DMS153 treated with DMSO at 0.1 percent for 48 hours (cell line): ENCODE measurements at regions not wholly inside any gene's neighbourhood (a gene's known extent, or its start where the extent isn't known, plus 50 kb on each side); places are given as distances from the start of the nearest gene placed in this dataset.

Experiments
- DNase-seq: peaks from one replicate; lab custom pipeline; 2025; ENCODE audit not compliant: unreplicated experiment; lab: John Stamatoyannopoulos, UW

DNA sequence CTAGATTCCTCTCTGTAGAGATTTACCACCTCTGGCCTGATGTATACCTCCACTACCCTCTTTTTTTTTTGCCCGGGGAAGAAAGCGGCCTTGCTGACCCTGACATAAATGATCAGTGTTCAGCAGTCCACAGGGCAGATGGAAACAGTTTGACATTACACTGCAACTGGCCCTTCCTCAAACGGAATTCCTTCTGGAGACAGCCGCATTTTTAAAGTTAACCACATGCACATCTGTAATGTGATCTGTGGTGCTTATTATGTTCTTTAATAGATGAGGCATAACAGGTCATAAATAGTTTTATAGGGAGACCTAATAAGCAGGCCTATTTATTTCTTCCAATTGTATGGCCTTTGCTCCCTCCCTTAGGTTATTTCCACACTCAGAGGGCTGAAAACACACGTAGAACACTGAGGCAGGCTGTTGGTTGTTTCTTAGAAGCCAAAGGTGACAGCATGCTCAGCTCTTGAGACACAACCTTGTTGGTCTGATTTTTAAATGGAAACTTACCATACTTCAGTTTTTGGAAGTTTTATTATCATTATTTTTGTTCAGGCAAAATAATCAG is 84.0 kb upstream of the APC start:
- no peak for DNase-seq

DNA sequence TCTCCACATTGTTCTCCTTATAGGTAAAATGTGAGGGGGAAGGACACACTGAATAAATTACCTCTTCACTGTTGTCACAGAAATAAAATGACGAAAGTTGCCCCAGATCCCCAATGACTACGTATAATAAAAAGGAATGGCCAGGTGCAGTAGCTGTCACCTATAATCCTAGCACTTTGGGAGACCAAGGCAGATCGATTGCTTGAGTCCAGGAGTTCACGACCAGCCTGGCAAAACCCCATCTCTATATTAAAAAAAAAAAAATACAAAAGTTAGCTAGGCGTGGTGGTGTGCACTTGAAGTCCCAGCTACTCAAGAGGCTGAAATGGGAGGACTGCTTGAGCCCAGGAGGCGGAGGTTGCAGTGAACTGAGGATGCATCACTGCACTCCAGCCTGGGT is 82.2 kb upstream of the APC start:
- DNase-seq = no peak

DNA sequence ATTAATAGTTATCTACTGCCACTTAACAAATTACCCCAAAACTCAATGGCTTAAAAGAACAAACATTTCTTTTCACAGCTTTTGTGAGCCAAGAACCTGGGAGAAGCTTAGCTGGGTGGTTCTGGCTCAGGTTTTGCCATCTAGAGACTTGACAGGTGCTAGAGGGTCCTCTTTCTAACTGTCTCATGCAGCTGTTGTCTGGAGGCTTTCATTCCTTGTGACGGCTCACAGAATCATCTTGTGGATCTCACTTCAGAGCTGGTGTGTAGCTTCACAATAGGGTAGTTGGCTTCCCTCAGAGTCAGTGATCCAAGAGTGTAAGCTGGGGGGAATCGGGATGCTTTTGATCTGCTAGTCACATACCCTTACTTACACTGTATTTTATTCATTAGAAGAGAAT is 81.2 kb upstream of the APC start:
- DNase-seq = no peak

DNA sequence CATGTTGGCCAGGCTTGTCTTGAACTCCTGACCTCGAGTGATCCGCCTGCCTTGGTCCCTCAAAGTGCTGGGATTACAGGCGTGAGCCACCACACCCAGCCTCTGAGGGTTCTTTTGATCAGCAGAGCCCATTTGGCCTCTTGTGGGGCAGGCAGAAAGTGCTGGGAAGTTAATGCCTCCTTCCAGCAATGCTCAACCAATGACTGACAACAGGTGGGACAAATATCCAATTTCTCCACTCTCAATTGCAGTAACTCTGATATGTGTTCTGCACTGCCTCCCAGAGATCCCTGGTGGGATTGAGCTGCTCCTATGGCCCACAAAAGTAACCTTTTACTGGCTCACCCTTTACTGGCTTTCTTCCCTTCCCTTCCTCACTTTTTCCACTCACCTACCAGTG is 79.9 kb upstream of the APC start:
- DNase-seq = no peak

GRCh38 chr5:112660359-112660758 is 77.3 kb upstream of the APC start:
- no peak for DNase-seq

DNA sequence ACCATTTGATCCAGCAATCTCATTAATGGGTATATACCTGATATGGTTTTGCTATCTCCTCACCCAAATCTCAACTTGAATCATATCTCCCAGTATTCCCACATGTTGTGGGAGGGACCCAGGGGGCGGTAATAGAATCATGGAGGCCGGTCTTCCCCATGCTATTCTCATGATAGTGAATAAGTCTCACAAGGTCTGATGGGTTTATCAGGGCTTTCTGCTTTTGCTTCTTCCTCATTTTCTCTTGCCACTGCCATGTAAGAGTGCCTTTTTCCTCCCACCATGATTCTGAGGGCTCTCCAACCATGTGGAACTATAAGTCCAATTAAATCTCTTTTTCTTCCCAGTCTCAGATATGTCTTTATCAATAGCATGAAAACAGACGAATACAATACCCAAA is 74.5 kb upstream of the APC start:
- DNase-seq = no peak

- DNase-seq = no peak
Measured at GRCh38 chr5:112668016-112668415, 69.7 kb upstream of the APC start.

DNA sequence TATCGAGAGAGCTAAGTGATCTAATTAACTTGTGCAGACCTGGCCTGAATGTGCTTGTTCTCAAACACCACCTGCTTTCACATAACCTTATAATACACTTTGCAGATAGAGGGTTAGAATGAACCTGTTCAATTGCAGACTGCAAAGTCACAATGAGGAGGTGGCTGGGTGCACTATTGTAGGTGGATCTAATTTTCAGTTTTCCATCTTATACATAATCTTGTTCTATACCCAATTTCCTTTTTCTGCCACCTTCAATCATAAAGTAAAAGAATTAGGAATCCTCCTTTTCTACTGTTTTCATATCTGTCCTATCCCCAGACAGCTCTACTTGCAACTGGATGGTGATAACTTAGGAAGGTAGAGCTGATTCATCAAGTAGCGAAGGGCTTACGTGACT is 68.8 kb upstream of the APC start:
- DNase-seq = no peak

DNA sequence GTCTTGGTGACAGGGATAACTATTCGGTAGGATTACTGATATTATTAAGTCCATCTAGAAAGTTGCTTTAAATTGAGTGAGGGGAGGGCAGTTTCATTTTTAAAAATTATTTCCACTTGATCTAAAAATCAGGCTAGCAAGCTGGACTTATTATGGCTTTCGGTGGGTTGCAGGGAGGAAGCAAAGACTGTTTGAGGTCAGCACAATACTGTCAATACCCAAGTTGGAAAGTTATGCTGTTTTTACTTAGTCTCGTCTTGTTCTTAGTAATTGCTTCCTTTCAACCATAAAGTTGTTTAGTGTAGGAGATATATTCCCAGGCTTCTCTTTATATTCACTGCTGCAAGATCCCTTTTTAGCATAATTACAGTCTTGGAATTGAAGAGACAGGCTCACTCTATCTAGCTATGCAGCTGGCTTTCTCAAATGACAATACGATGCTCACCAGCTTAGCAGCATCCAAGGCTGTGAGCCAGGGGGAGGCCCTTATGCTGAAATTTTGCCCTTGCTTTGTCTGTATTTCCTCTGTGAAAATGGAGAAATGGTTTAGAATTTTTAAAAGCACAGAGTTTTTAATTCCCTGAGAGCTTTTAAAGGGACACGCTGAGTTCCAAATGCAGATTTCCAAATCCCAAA is 68.2 kb upstream of the APC start:
- DNase-seq = no peak

- DNase-seq = no peak
Measured at GRCh38 chr5:112671687-112672086, 66.0 kb upstream of the APC start.

GRCh38 chr5:112681481-112681908 is 56.2 kb upstream of the APC start:
- no peak for DNase-seq

- DNase-seq = no peak
Measured at GRCh38 chr5:112682621-112683061, 55.0 kb upstream of the APC start.

DNA sequence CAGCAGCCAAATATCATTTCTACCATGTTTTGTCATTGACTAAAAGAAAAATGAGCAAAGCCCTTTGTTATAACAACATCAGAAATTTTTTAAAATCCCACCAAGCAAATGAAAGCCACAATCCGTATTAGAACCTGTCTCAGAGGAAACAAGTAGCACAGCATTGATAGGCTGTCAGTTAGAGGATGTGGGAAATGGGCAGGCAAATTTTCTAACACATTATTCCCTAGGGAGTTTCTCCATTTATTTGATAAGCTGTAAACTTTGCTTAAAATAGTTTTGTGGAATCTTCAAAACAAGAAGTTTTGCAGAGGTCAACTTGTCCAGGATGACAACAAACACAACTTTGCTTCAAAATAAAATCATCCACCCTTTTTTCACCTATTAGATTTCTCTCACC is 53.6 kb upstream of the APC start:
- no peak for DNase-seq

- no peak for DNase-seq
Measured at GRCh38 chr5:112684737-112685136, 52.9 kb upstream of the APC start.

DNA sequence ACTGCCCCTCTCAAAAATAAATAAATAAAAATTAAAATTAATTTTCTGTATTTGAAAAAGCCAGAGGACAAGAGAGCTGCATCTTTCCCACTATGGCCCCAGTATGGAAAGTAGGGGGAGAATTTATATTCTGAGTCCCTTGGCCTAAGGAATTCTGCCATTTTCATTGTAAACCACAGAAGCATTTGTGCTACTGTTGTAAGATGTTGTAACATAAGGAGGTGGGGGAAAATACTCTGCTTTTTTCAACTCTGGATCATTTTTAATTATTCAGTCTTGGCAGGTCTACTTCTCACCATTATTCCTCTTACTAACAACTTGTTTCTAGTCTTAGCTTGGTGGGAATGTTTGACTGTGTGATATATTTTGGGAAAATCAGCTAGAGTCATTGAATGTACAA is 52.3 kb upstream of the APC start:
- DNase-seq = no peak

GRCh38 chr5:112685931-112686330 is 51.8 kb upstream of the APC start:
- no peak for DNase-seq

GRCh38 chr5:112686675-112687074 is 51.0 kb upstream of the APC start:
- no peak for DNase-seq

DNA sequence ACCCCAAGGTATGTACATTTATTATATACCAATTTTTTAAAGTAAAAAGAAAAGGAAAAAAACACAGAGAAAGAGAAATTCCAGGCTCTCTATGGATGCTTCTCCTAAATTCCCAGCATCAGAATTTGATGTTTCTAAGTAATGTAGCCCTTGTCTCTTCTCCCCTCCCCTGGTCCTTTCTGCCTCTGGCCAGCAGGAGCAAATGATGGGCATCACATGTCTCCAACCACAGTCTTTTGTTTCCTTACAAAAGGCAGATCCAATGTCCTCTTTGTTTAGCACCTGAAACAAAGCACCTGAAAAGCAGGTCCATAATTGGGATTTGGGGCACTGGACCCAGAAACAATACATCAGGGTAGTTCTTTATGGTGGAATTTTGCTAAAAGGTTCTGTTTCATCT is 50.4 kb upstream of the APC start:
- DNase-seq = no peak
